ENCODE measurements at regions not wholly inside any gene's neighbourhood (a gene's known extent, or its start where the extent isn't known, plus 50 kb on each side); places are given as distances from the start of the nearest gene placed in this dataset.

- intact Hi-C loops (cut with micrococcal nuclease): no loop called here
- Mint-ChIP-seq H3K9me3 (no peaks in the 10 kb centered on the region), H3K4me1 (ENCODE audit: low read depth) (no peaks in the 10 kb centered on the region), H3K27ac (no peak overlapping the region), H3K27me3 (peaks cover 2% of the 10 kb centered on the region), H3K4me3 (no peak overlapping the region), H3K36me3 (ENCODE audit: low read depth) (no peaks in the 10 kb centered on the region)
Observed at GRCh38 chr3:170739410-170739809, 130.6 kb downstream of the RPL22L1 start.

- H3K4me1 Mint-ChIP-seq (ENCODE audit: low read depth): no peaks in the 10 kb centered on the region
- H3K4me3 Mint-ChIP-seq: no peak overlapping the region
- no peak overlapping the region for H3K27ac Mint-ChIP-seq
- no peaks in the 10 kb centered on the region for H3K9me3 Mint-ChIP-seq
- H3K27me3 Mint-ChIP-seq: peaks cover 2% of the 10 kb centered on the region
- no peaks in the 10 kb centered on the region for H3K36me3 Mint-ChIP-seq (ENCODE audit: low read depth)
- intact Hi-C loops (cut with micrococcal nuclease): no loop called here
Observed at GRCh38 chr3:170738766-170739165, 131.2 kb downstream of the RPL22L1 start.

GRCh38 chr3:170737498-170738162 lies 132.4 kb downstream of the RPL22L1 start:
- intact Hi-C loops (cut with micrococcal nuclease): no loop called here
- no peaks in the 10 kb centered on the region for H3K36me3 Mint-ChIP-seq (ENCODE audit: low read depth)
- H3K9me3 Mint-ChIP-seq: no peaks in the 10 kb centered on the region
- H3K27ac Mint-ChIP-seq: no peak overlapping the region
- no peaks in the 10 kb centered on the region for H3K4me1 Mint-ChIP-seq (ENCODE audit: low read depth)
- H3K4me3 Mint-ChIP-seq: no peak overlapping the region
- peaks cover 2% of the 10 kb centered on the region for H3K27me3 Mint-ChIP-seq

- Mint-ChIP-seq H3K9me3 (no peaks in the 10 kb centered on the region), H3K36me3 (ENCODE audit: low read depth) (no peaks in the 10 kb centered on the region), H3K4me3 (no peak overlapping the region), H3K27me3 (peaks cover 2% of the 10 kb centered on the region), H3K27ac (no peak overlapping the region), H3K4me1 (ENCODE audit: low read depth) (no peaks in the 10 kb centered on the region)
- intact Hi-C loops (cut with micrococcal nuclease): no loop called here
Observed at GRCh38 chr3:170735821-170736220, 134.2 kb downstream of the RPL22L1 start.

GRCh38 chr3:170734735-170735065 lies 135.3 kb downstream of the RPL22L1 start:
- no peak overlapping the region for H3K27ac Mint-ChIP-seq
- H3K27me3 Mint-ChIP-seq: peaks cover 2% of the 10 kb centered on the region
- no peak overlapping the region for H3K4me3 Mint-ChIP-seq
- no peaks in the 10 kb centered on the region for H3K9me3 Mint-ChIP-seq
- no peaks in the 10 kb centered on the region for H3K36me3 Mint-ChIP-seq (ENCODE audit: low read depth)
- H3K4me1 Mint-ChIP-seq (ENCODE audit: low read depth): no peaks in the 10 kb centered on the region
- intact Hi-C loops (cut with micrococcal nuclease): no loop called here

- H3K4me1 Mint-ChIP-seq (ENCODE audit: low read depth): no peaks in the 10 kb centered on the region
- intact Hi-C loops (cut with micrococcal nuclease): no loop called here
- no peak overlapping the region for H3K27ac Mint-ChIP-seq
- no peaks in the 10 kb centered on the region for H3K9me3 Mint-ChIP-seq
- H3K36me3 Mint-ChIP-seq (ENCODE audit: low read depth): no peaks in the 10 kb centered on the region
- H3K4me3 Mint-ChIP-seq: no peak overlapping the region
- peaks cover 2% of the 10 kb centered on the region for H3K27me3 Mint-ChIP-seq
Observed at GRCh38 chr3:170734043-170734734, 135.8 kb downstream of the RPL22L1 start.

- Mint-ChIP-seq H3K27ac (no peak overlapping the region), H3K4me3 (no peak overlapping the region), H3K36me3 (ENCODE audit: low read depth) (no peaks in the 10 kb centered on the region), H3K4me1 (ENCODE audit: low read depth) (no peaks in the 10 kb centered on the region), H3K9me3 (no peaks in the 10 kb centered on the region), H3K27me3 (peaks cover 2% of the 10 kb centered on the region)
- intact Hi-C loops (cut with micrococcal nuclease): no loop called here
Observed at GRCh38 chr3:170732660-170733245, 137.2 kb downstream of the RPL22L1 start.

- intact Hi-C loops (cut with micrococcal nuclease): no loop called here
- H3K4me3 Mint-ChIP-seq: no peak overlapping the region
- H3K27ac Mint-ChIP-seq: no peak overlapping the region
- no peaks in the 10 kb centered on the region for H3K4me1 Mint-ChIP-seq (ENCODE audit: low read depth)
- no peaks in the 10 kb centered on the region for H3K36me3 Mint-ChIP-seq (ENCODE audit: low read depth)
- H3K9me3 Mint-ChIP-seq: no peaks in the 10 kb centered on the region
- no peaks in the 10 kb centered on the region for H3K27me3 Mint-ChIP-seq
Observed at GRCh38 chr3:170731281-170731680, 138.7 kb downstream of the RPL22L1 start.

- no peaks in the 10 kb centered on the region for H3K4me1 Mint-ChIP-seq (ENCODE audit: low read depth)
- H3K36me3 Mint-ChIP-seq (ENCODE audit: low read depth): no peaks in the 10 kb centered on the region
- no peak overlapping the region for H3K27ac Mint-ChIP-seq
- H3K9me3 Mint-ChIP-seq: no peaks in the 10 kb centered on the region
- no peak overlapping the region for H3K4me3 Mint-ChIP-seq
- no peaks in the 10 kb centered on the region for H3K27me3 Mint-ChIP-seq
- intact Hi-C loops (cut with micrococcal nuclease): no loop called here
Observed at GRCh38 chr3:170730071-170730812, 139.8 kb downstream of the RPL22L1 start.

- Mint-ChIP-seq H3K27me3 (no peaks in the 10 kb centered on the region), H3K4me3 (no peak overlapping the region), H3K27ac (no peak overlapping the region), H3K4me1 (ENCODE audit: low read depth) (peaks cover 6% of the 10 kb centered on the region), H3K9me3 (no peaks in the 10 kb centered on the region), H3K36me3 (ENCODE audit: low read depth) (no peaks in the 10 kb centered on the region)
- intact Hi-C loops (cut with micrococcal nuclease): no loop called here
Observed at GRCh38 chr3:170728181-170728580, 141.8 kb downstream of the RPL22L1 start.

- H3K27me3 Mint-ChIP-seq: no peaks in the 10 kb centered on the region
Observed at GRCh38 chr3:170727754-170728153, 141.9 kb upstream of the SLC7A14 start.

GRCh38 chr3:170726976-170727661 lies 141.2 kb upstream of the SLC7A14 start:
- H3K9me3 Mint-ChIP-seq: no peaks in the 10 kb centered on the region
- H3K4me1 Mint-ChIP-seq (ENCODE audit: low read depth): peaks cover 6% of the 10 kb centered on the region
- H3K4me3 Mint-ChIP-seq: no peak overlapping the region
- no peaks in the 10 kb centered on the region for H3K27me3 Mint-ChIP-seq
- no peak overlapping the region for H3K27ac Mint-ChIP-seq
- intact Hi-C loops (cut with micrococcal nuclease): no loop called here
- no peaks in the 10 kb centered on the region for H3K36me3 Mint-ChIP-seq (ENCODE audit: low read depth)

More at GRCh38 chr3:170727754-170728153, 141.9 kb upstream of the SLC7A14 start:
- Mint-ChIP-seq H3K36me3 (ENCODE audit: low read depth) (no peaks in the 10 kb centered on the region), H3K9me3 (no peaks in the 10 kb centered on the region), H3K27ac (no peak overlapping the region), H3K4me1 (ENCODE audit: low read depth) (peaks cover 6% of the 10 kb centered on the region), H3K4me3 (no peak overlapping the region)
- intact Hi-C loops (cut with micrococcal nuclease): no loop called here

- no peaks in the 10 kb centered on the region for H3K27me3 Mint-ChIP-seq
- H3K4me1 Mint-ChIP-seq (ENCODE audit: low read depth): peaks cover 6% of the 10 kb centered on the region
- H3K36me3 Mint-ChIP-seq (ENCODE audit: low read depth): no peaks in the 10 kb centered on the region
- H3K4me3 Mint-ChIP-seq: no peak overlapping the region
- H3K27ac Mint-ChIP-seq: no peak overlapping the region
- intact Hi-C loops (cut with micrococcal nuclease): no loop called here
- no peaks in the 10 kb centered on the region for H3K9me3 Mint-ChIP-seq
Observed at GRCh38 chr3:170725285-170725731, 139.4 kb upstream of the SLC7A14 start.
